ENCODE measurements at regions not wholly inside any gene's neighbourhood (a gene's known extent, or its start where the extent isn't known, plus 50 kb on each side); places are given as distances from the start of the nearest gene placed in this dataset.

DNA sequence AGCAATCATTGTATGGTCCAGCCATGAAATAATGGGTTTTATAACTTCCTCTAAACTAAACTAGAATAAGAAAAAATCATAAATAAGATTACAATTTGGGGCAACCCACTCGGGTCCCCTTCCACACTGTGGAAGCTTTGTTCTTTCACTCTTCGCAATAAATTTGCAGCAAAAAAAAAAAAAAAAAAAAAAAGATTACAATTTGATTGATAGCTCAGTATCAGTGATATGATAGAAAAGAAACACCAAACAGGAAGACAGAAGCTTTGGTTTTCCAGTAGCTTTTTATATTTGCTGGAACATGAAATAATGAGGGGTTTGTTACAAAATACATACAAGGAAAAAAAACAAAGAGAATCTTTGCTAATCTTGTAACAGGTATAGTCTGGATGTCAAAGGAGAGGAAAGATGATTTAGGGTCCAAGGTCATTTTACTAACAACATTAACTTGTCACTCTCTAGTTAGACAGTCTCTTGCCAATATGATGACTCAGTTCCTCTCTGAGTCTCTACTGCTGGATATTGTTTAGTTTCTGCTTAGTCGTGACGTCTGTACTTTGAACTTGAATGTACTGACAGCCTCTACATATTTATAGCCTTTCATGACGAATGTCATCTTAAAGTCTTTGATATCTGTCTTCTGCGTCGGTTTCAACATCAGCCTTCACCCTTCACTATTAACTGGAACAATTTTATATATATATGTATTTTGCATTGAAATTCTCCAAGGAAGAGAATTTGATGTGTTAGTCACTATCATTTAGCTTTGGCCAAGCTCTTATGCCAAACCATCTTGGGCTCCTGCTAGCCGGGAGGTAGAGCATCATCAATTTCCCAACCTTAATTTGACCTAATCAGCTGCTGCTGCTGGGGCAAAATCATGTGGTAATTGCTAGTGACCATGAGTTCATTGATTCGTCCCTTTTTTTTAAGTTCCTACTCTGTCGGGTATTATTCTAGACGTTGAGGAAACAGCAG, 213.1 kb upstream of the STXBP5 start:
- no peak for DNase-seq

DNA sequence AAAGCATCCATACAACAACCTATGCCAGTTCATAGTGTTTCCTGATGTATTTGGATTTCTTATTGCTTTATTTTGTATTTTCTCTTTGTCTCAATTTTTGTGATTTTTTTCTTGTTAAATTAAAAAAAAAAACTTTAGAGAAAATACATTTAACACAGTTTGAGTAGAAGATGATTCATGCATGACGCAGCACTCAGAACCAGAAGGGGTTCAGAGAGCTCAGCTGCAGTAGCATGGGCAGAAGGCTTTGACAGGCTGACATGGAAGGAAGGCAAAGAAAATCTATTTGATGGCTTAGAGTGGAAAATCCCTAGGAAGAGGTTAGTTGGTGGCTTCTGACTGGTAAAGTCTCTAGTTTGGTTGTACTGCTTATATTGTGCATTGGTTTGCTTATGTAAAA, 207.2 kb upstream of the STXBP5 start:
- no peak for DNase-seq

- no peak for DNase-seq
Measured at GRCh38 chr6:146999766-147000165, 204.5 kb upstream of the STXBP5 start.

- no peak for DNase-seq
Measured at GRCh38 chr6:147000545-147001488, 203.4 kb upstream of the STXBP5 start.

DNA sequence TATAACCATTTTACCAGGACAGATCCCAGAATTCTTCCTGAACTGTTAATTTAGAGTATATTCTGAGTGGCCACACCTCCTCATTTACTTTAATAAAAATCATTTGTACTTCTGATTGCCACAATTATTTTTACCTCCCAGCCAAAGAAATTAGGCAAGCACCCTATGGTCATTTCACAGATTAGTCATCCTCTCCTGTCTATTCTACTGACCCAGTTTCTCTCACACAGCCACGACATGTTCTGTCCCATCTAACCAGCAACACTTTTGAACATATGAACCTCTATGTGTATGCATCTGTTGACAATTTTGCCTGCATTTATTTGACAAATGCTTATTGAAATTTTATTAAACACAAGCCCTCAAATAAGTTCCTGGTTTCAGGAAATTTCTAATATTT, 202.6 kb upstream of the STXBP5 start:
- DNase-seq, result no peak

DNA sequence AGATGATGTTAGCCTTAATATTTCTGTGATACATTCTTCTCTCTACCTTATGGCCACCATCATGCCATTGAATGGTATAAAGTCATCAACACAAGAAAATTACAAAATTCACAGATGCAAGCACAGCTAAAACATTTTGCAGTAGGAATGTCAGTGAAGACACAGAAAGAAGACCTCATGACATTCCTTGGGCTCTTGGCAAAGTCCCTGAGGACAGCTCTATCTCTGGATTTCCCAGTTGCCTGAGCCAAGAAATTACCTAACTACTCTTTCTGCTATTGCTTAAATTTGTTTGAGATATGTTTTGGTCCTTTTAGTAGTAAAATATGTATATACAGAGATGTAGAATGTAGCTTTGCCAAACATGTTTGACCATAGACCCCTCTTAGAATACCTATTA, 201.0 kb upstream of the STXBP5 start:
- DNase-seq, result no peak

DNA sequence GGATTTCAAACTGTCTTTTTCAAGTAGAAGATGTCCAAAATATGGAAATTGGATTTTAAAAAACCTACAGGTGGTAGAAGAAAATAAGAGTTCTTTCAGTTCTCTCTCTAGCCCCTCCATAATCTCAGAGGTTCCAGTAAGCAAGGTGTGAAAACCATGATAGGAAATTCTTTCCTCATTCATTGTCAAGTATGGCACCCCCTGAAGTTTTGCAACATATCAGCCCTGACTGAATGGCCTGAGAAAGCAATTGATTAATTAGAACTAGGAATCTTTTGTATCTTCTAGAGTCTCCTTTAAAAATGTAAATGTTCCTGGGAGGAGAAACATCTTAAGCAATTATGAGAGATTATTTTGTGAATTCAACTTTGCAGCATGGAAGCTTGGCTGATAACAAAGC, 198.7 kb upstream of the STXBP5 start:
- no peak for DNase-seq

GRCh38 chr6:147007441-147007840, 196.8 kb upstream of the STXBP5 start:
- DNase-seq, result no peak

- no peak for DNase-seq
Measured at GRCh38 chr6:147009358-147009757, 194.9 kb upstream of the STXBP5 start.

DNA sequence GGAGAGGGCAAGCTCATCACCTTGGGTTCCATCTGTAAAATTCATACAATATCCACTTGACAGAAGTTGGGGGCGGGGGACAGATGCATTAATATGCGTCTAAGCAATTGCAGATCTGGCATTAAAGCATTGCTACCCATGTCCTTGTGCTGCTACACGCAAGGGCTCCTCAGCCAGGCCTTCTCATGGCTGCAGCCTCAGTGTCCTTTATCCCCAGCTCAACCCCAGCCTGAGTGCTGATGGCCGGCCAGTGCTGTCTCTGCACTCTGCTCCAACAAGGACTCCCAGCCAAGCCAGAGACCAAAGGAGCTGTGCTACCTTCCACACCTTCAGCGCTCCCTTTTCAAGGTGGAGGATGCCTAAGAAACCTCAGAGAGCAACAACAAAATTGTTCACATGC, 188.5 kb upstream of the STXBP5 start:
- DNase-seq, result no peak

- DNase-seq, result no peak
Measured at GRCh38 chr6:147016440-147016839, 187.8 kb upstream of the STXBP5 start.

GRCh38 chr6:147017153-147017552, 187.1 kb upstream of the STXBP5 start:
- no peak for DNase-seq

GRCh38 chr6:147019001-147019400, 185.2 kb upstream of the STXBP5 start:
- no peak for DNase-seq

- no peak for DNase-seq
Measured at GRCh38 chr6:147022041-147022440, 182.2 kb upstream of the STXBP5 start.

GRCh38 chr6:147023148-147023547, 181.1 kb upstream of the STXBP5 start:
- DNase-seq, result no peak

DNA sequence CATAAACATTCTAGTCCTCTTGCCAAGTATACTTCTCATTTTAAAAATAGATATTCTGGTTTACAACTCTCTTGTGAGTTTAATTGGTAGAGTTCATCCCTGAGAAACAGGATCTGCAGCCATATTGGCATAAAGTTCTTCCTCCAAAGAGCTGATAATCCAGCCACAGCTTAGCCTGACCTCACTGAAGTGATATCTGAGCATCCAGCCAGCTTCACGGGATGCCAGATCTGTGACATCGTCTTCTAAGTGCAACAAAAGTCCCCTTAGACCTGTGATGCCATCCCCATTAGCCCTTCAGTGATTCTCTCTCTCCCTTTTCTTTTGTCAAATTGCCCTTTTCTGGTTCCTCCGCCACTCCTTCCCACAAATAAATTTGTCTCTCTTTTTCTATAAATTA, 180.6 kb upstream of the STXBP5 start:
- DNase-seq, result no peak

DNA sequence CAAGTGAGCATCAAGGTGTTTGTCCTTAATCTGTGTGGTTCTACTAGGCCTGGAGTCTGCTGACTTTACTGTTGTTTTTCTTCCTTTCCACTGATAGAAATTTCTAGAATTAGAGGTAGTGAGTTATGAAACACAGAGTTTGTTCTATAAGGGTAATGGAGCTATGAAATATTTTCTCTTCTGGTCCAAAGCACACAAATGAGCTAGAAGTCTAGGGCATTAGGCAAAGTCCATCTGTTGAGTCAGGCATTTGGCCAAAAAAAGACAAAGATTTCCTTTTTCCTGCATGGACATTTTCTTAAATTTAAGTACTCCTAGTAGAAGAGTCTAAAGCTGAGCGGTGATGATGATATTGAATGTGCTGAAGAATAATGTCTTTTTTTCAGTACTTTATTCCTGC, 174.3 kb upstream of the STXBP5 start:
- DNase-seq, result no peak

- DNase-seq, result no peak
Measured at GRCh38 chr6:147033267-147033666, 170.9 kb upstream of the STXBP5 start.

DNA sequence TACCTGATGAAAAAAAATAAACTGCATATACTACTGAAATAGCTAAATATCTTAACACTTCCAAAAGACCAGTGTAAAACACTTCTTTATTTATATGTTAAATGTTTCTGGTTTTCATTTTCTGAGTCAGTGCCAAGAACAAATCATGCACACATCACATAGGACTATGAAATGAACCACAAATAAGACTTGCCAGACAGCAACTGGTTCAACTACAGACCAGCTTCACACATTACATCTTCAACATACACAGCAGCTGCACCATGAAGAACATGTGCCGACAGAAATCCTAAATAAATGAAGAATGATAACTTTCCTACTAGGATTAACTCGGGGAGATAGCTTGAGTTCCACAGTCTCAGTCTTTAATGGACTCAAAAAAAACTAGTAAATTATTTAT, 168.3 kb upstream of the STXBP5 start:
- DNase-seq, result no peak

DNA sequence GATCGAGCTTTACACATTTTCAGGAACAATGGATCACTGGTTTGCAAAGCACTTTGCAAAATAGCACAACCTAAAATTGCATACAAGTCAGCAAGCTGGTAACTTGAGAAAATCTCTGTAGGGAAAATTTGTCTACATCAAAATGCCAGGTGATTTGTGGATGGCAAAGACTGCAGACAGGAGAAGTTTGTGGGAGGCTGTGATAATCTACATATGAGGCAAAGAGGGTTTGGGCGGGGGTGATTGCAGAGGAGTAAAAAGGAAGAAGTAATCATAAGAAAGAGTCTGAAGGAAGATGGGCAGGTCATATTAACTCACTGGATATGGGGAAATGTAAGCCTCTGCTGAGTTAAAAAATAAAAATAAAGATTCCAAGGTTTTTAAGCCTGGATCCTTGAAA, 166.3 kb upstream of the STXBP5 start:
- DNase-seq, result no peak

GRCh38 chr6:147040121-147040910, 163.9 kb upstream of the STXBP5 start:
- DNase-seq, result no peak

GRCh38 chr6:147042679-147043078, 161.5 kb upstream of the STXBP5 start:
- DNase-seq, result no peak

- no peak for DNase-seq
Measured at GRCh38 chr6:147043994-147044477, 160.2 kb upstream of the STXBP5 start.
